ENCODE measurements at regions not wholly inside any gene's neighbourhood (a gene's known extent, or its start where the extent isn't known, plus 50 kb on each side); places are given as distances from the start of the nearest gene placed in this dataset.

- TF ChIP-seq CTCF (IDR thresholded peaks at IDR 0.05; ENCODE audit: low read length), result no peak
- TF ChIP-seq EZH2 (IDR thresholded peaks at IDR 0.05; ENCODE audit: borderline replicate concordance, low read length), result no peak
Observed at GRCh38 chr6:131431718-131432117, 141.3 kb upstream of the ARG1 start.

Data from OCI-LY1 (cell line).